IMR-90 (cell line): ENCODE measurements at regions not wholly inside any gene's neighbourhood (a gene's known extent, or its start where the extent isn't known, plus 50 kb on each side); places are given as distances from the start of the nearest gene placed in this dataset.

Source experiments
- ATAC-seq: fragments of 200-7000 bp; cut with Tn5 transposase; 2 replicates; pipeline ENCODE4 v1.9.1; 2020; ENCODE audit warnings: low read depth, mild to moderate bottlenecking, moderate library complexity
- BruUV-seq: library from RNA; stranded (reverse); fragments of 400-500 nt; replicated peaks from 2 replicates; lab custom pipeline; 2021; lab: Mats Ljungman, UMichigan
- CTCF ChIA-PET: fragments of 300-600 bp; formaldehyde crosslinking; extraction: SDS; loops from one replicate; lab custom pipeline; 2021; ENCODE audit warnings: antibody characterized with exemption; lab: Yijun Ruan, JAX
- POLR2A ChIA-PET: fragments of 300-600 bp; sonication (Branson Sonifier 250); formaldehyde crosslinking; loops from one replicate; lab custom pipeline; 2022; ENCODE audit warnings: antibody characterized with exemption; ENCODE audit not compliant: unreplicated experiment; lab: Charles Lee
- DNase-seq: peaks from one replicate; pipeline ENCODE4 v3.0.0; 2013
- H2AFZ ChIP-seq: replicated peaks from 2 replicates; pipeline ENCODE3; 2013; ENCODE audit warnings: low read length, mild to moderate bottlenecking; ENCODE audit not compliant: poor library complexity
- H2AK5ac ChIP-seq: 2 replicates; pipeline ENCODE4 v1.6.1; 2013; ENCODE audit warnings: low read depth, low read length, inconsistent platforms
- H2AK9ac ChIP-seq: replicated peaks from 2 replicates; pipeline ENCODE3; 2013; ENCODE audit warnings: mild to moderate bottlenecking, low read depth, low read length, moderate library complexity; ENCODE audit not compliant: poor library complexity
- H2BK120ac ChIP-seq: 2 replicates; pipeline ENCODE4 v1.6.1; 2013; ENCODE audit warnings: low read depth, low read length, inconsistent platforms
- H2BK15ac ChIP-seq: 3 replicates; pipeline ENCODE4 v1.6.1; 2013; ENCODE audit warnings: low read depth, low read length, inconsistent platforms
- H2BK20ac ChIP-seq: 2 replicates; pipeline ENCODE4 v1.6.1; 2013; ENCODE audit warnings: low read depth, mild to moderate bottlenecking, inconsistent platforms, low read length, moderate library complexity
- H2BK5ac ChIP-seq: 2 replicates; pipeline ENCODE4 v1.6.1; 2013; ENCODE audit warnings: mild to moderate bottlenecking, low read depth, low read length, inconsistent platforms; ENCODE audit not compliant: poor library complexity, severe bottlenecking
- H3K14ac ChIP-seq: replicated peaks from 2 replicates; pipeline ENCODE4 v1.6.1; 2013; ENCODE audit warnings: low read depth, low read length, inconsistent platforms
- H3K18ac ChIP-seq: 2 replicates; pipeline ENCODE4 v1.6.1; 2013; ENCODE audit warnings: low read depth, low read length, control low read depth
- H3K23ac ChIP-seq: 2 replicates; pipeline ENCODE4 v1.6.1; 2013; ENCODE audit warnings: low read depth, low read length, inconsistent platforms
- H3K27ac ChIP-seq: 2 replicates; pipeline ENCODE4 v1.5.1; 2013; ENCODE audit warnings: mild to moderate bottlenecking, control low read depth, low read length; ENCODE audit not compliant: insufficient read depth
- H3K27me3 ChIP-seq: 2 replicates; pipeline ENCODE4 v1.6.1; 2013; ENCODE audit warnings: low read length; ENCODE audit not compliant: control insufficient read depth, insufficient read depth
- H3K36me3 ChIP-seq: 2 replicates; pipeline ENCODE4 v1.6.1; 2013; ENCODE audit warnings: low read length, mixed read lengths; ENCODE audit not compliant: control insufficient read depth, insufficient read depth
- H3K4ac ChIP-seq: 2 replicates; pipeline ENCODE4 v1.6.1; 2013; ENCODE audit warnings: low read depth, low read length, inconsistent platforms
- H3K4me1 ChIP-seq: 2 replicates; pipeline ENCODE4 v1.6.1; 2013; ENCODE audit warnings: low read length, mixed read lengths; ENCODE audit not compliant: control insufficient read depth, insufficient read depth
- H3K4me2 ChIP-seq: 2 replicates; pipeline ENCODE4 v1.6.1; 2013; ENCODE audit warnings: low read depth, mild to moderate bottlenecking, control low read depth, low read length, moderate library complexity
- H3K4me3 ChIP-seq: 2 replicates; pipeline ENCODE4 v1.5.1; 2013; ENCODE audit warnings: low read depth, mild to moderate bottlenecking, control low read depth, low read length, moderate library complexity; ENCODE audit not compliant: insufficient read depth
- H3K56ac ChIP-seq: 2 replicates; pipeline ENCODE4 v1.6.1; 2013; ENCODE audit warnings: low read length, inconsistent platforms; ENCODE audit not compliant: insufficient read depth; ENCODE audit errors: extremely low read depth
- H3K79me1 ChIP-seq, 2 experiments: 2 replicates each; pipeline ENCODE4 v1.6.1; 2013; ENCODE audit warnings: low read length in 2 of 2, inconsistent platforms in 1 of 2, low read depth in 1 of 2
- H3K9ac ChIP-seq: 2 replicates; pipeline ENCODE4 v1.6.1; 2013; ENCODE audit warnings: low read depth, low read length, control low read depth
- H3K9me1 ChIP-seq: 2 replicates; pipeline ENCODE4 v1.6.1; 2013; ENCODE audit warnings: low read length, inconsistent platforms; ENCODE audit not compliant: insufficient read depth
- H3K9me3 ChIP-seq: 2 replicates; pipeline ENCODE4 v1.6.1; 2013; ENCODE audit warnings: low read length; ENCODE audit not compliant: control insufficient read depth, insufficient read depth
- H4K20me1 ChIP-seq: 2 replicates; pipeline ENCODE4 v1.6.1; 2013; ENCODE audit warnings: low read length, inconsistent platforms; ENCODE audit not compliant: insufficient read depth
- H4K5ac ChIP-seq: 2 replicates; pipeline ENCODE4 v1.6.1; 2013; ENCODE audit warnings: mild to moderate bottlenecking, low read depth, low read length, control low read depth
- H4K8ac ChIP-seq, 2 experiments: 2 replicates each; pipeline ENCODE4 v1.6.1; 2013; ENCODE audit warnings: low read depth in 2 of 2, low read length in 2 of 2, control low read depth in 1 of 2, inconsistent platforms in 1 of 2
- H4K91ac ChIP-seq: 2 replicates; pipeline ENCODE4 v1.6.1; 2013; ENCODE audit warnings: low read depth, low read length, inconsistent platforms; ENCODE audit not compliant: insufficient read depth
- CEBPB ChIP-seq: IDR thresholded peaks from 2 replicates; pipeline ENCODE4 v1.6.1; 2012; ENCODE audit warnings: low read depth, low read length, improper control_type of control experiment
- CTCF ChIP-seq: conservative IDR thresholded peaks from 2 replicates; pipeline ENCODE4 v1.5.1; 2012; ENCODE audit warnings: mild to moderate bottlenecking, low read depth, low read length, improper control_type of control experiment
- FOS ChIP-seq: fragments of 150-350 bp; IDR thresholded peaks from 2 replicates; pipeline ENCODE4 v1.6.1; 2016; ENCODE audit warnings: low read depth, low read length
- MAFK ChIP-seq: IDR thresholded peaks from 2 replicates; pipeline ENCODE4 v1.6.1; 2012; ENCODE audit warnings: low read depth, low read length, improper control_type of control experiment
- MAZ ChIP-seq: IDR thresholded peaks from 2 replicates; pipeline ENCODE4 v1.6.1; 2012; ENCODE audit warnings: low read depth, mild to moderate bottlenecking, low read length, improper control_type of control experiment, moderate library complexity, borderline replicate concordance
- NFE2L2 ChIP-seq: fragments of 150-350 bp; IDR thresholded peaks from 2 replicates; pipeline ENCODE4 v1.6.1; 2016; ENCODE audit warnings: low read depth, mild to moderate bottlenecking, low read length
- POLR2A ChIP-seq: IDR thresholded peaks from 2 replicates; pipeline ENCODE4 v1.6.1; 2012; ENCODE audit warnings: mild to moderate bottlenecking, low read depth, low read length
- RAD21 ChIP-seq: IDR thresholded peaks from 2 replicates; pipeline ENCODE4 v1.6.1; 2012; ENCODE audit warnings: low read length, improper control_type of control experiment
- RCOR1 ChIP-seq: IDR thresholded peaks from 2 replicates; pipeline ENCODE4 v1.6.1; 2012; ENCODE audit warnings: mild to moderate bottlenecking, low read length, improper control_type of control experiment; ENCODE audit not compliant: insufficient replicate concordance
- SMC3 ChIP-seq: fragments of 150-350 bp; IDR thresholded peaks from 2 replicates; pipeline ENCODE4 v1.6.1; 2016; ENCODE audit warnings: low read depth, mild to moderate bottlenecking, antibody characterized with exemption, low read length, moderate library complexity
- USF2 ChIP-seq: fragments of 150-350 bp; IDR thresholded peaks from 2 replicates; pipeline ENCODE4 v1.6.1; 2017; ENCODE audit warnings: mild to moderate bottlenecking, antibody characterized with exemption, low read length, low read depth
- WGBS, 2 experiments: methylation state at CpG; one replicate each; pipeline versions ENCODE4 v1.1.5 to v1.1.7; 2013; ENCODE audit warnings: missing lambda C conversion rate in 2 of 2; ENCODE audit not compliant: insufficient read length in 1 of 2; ENCODE audit errors: extremely low coverage in 2 of 2; 5-methylcytosine and 5-hydroxymethylcytosine counted together
- dilution Hi-C: fragments of 300-500 bp; cut with HindIII; formaldehyde crosslinking; loops from one replicate; pipeline ENCODE4 v1.14.3; 2018; ENCODE audit warnings: low sequenced_read_pairs; ENCODE audit not compliant: unreplicated experiment
- in situ Hi-C: fragments of 300-500 bp; cut with MboI; formaldehyde crosslinking; loops from 3 replicates; pipeline ENCODE4 v1.14.3; 2019; ENCODE audit warnings: low sequenced_read_pairs, inconsistent platforms, mixed read lengths
- intact Hi-C: fragments of 100-400 bp; cut with micrococcal nuclease; formaldehyde crosslinking; loops from 2 replicates; pipeline ENCODE4 v1.10.0; 2022

- intact Hi-C loops = no loop called here
- no peaks in the 10 kb centered on the region for H4K20me1 ChIP-seq
- no peaks in the 10 kb centered on the region for H3K4me1 ChIP-seq
- no peak overlapping the region for H2AK5ac ChIP-seq
- H3K79me1 ChIP-seq = no peaks in the 10 kb centered on the region
- no peaks in the 10 kb centered on the region for H3K9me3 ChIP-seq
- no peak overlapping the region for H3K4me2 ChIP-seq
- no peak overlapping the region for H3K4ac ChIP-seq
- H3K23ac ChIP-seq = no peak overlapping the region
- TF ChIP-seq CEBPB = no peak
- TF ChIP-seq MAZ = no peak
- no peak for TF ChIP-seq RCOR1
- no peak for TF ChIP-seq USF2
- no peak for TF ChIP-seq NFE2L2
- no peak for TF ChIP-seq CTCF
- TF ChIP-seq SMC3 = no peak
- no peak for TF ChIP-seq FOS
- no peak for TF ChIP-seq POLR2A
- no peak for TF ChIP-seq RAD21
- TF ChIP-seq MAFK = no peak
- H2BK120ac ChIP-seq = no peak overlapping the region
- dilution Hi-C loops = no loop called here
- no peak overlapping the region for H3K4me3 ChIP-seq
- no peak for ATAC-seq
- no peak overlapping the region for H3K18ac ChIP-seq
- H2AK9ac ChIP-seq = no peak overlapping the region
- peaks cover 6% of the 10 kb centered on the region for H3K27me3 ChIP-seq
- no peak overlapping the region for H2BK15ac ChIP-seq
- in situ Hi-C loops = no loop called here
- no CpG with 5 or more reads among the region's 1 CpG for WGBS, 2 experiments
- ChIA-PET POLR2A (no interaction called here), CTCF (interaction anchor here (1.2 to 2.0 kb wide), 2 partner anchors 9 to 11 kb away, joined by 3 to 9 read pairs; no protein-coding TSS in a partner anchor)
- no peak for DNase-seq
- H3K9me1 ChIP-seq = no peaks in the 10 kb centered on the region
- H4K8ac ChIP-seq = no peak overlapping the region
- no peaks in the 10 kb centered on the region for H3K36me3 ChIP-seq
- H4K91ac ChIP-seq = no peak overlapping the region
- no peak overlapping the region for H3K56ac ChIP-seq
- H3K27ac ChIP-seq = no peak overlapping the region
- H3K9ac ChIP-seq = no peak overlapping the region
- H3K14ac ChIP-seq = no peak overlapping the region
- no peak overlapping the region for H4K5ac ChIP-seq
- BruUV-seq = no TSS peak
- no peak overlapping the region for H2BK5ac ChIP-seq
- H2BK20ac ChIP-seq = no peak overlapping the region
- H2AFZ ChIP-seq = no peak overlapping the region
Observed at GRCh38 chr6:87817183-87817582, 115.2 kb upstream of the AKIRIN2 start.
